ELF-1 (cell line): ENCODE measurements at regions not wholly inside any gene's neighbourhood (a gene's known extent, or its start where the extent isn't known, plus 50 kb on each side); places are given as distances from the start of the nearest gene placed in this dataset.
A peak's percentile ranks its signal among the peaks of the same experiment; 100 is the strongest.

Experiments used
- DNase-seq: peaks from one replicate; pipeline ENCODE4 v3.0.0-alpha.2; 2016; ENCODE audit warnings: low read depth, low spot score

DNA sequence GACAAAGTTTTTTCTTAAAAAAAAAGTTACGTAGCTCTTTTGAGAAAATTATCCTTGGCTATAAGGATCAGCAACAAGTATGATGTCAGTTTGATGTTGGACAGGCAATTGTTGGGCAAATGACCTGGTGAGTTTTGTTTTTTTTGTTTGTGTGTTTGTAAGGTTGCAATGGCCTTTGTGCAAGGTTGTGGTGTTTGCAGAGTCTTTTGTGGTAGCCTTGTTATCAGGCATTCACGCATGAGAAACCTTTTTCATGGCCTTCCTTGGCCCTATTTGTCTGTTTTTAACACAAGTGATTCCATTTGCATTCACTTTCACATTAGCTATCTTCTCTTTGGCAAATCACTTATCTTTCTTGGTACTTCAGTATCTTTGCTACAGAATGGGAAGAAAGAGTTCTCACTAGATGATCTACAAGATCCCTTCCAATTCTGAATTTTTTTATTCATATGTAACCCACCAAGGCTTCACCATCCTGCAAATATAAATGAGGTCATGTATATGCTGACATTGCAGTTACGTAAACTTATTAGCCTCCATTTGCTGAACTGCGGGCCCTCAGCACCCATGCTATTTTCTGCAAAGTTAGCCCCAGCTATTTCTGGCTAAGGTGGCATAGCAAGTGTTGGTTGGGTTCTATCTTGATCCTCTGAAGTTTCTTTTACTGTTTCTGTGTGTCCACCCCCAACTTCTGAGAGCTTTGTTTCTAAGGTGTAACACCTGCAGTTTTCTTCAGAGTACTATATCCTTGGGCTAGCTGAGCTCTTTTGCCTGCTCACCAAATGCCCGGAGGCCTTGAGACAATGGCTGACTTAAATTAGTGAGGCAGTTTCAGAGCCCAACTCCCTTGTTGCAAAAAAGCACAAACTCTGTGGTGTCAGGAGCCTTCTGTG, 667.1 kb downstream of the IRS1 start:
- peak; percentile 23 for DNase-seq

DNA sequence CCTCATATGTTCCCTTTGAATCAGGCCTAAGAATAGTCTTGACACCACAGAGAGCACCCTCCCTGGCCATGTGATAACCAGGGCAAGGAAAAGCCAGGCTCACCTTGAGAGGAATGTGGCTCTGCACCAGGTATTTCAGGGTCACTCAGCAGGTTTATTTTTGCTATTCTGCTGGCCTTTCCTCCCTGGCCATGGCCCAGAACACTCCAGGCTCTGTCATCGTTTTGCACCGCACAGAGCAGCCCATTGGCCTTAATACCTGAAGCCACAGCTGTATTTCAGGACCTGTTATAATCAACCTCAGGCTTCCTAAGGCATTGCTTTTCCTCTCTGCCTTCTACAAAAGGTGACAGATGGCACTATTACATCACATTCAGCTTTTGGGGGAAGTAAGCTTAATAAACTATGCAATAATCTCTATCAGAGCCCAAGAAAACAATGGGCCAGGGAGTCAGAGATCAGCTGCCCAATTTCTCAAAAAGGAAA, 668.3 kb downstream of the IRS1 start:
- DNase-seq: no peak

DNA sequence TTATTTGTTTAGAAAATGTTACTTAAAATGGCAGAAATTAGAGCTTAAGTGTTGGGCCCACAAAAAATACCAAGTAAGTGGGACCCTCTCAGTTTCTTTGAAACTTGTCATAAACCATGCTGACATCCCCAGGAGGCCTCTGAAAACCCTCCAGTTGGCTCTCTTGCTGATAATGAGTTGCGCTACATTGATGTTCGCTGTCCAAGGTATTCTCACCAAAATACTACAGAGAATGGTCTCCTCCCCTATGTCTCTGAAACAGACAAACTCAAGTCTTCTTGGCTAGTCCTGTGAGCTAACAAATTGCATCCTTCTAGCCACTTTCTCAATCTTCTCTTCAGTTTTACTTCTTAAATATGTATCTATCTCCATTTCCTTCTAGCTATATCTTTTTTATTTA, 669.4 kb downstream of the IRS1 start:
- no peak for DNase-seq

DNA sequence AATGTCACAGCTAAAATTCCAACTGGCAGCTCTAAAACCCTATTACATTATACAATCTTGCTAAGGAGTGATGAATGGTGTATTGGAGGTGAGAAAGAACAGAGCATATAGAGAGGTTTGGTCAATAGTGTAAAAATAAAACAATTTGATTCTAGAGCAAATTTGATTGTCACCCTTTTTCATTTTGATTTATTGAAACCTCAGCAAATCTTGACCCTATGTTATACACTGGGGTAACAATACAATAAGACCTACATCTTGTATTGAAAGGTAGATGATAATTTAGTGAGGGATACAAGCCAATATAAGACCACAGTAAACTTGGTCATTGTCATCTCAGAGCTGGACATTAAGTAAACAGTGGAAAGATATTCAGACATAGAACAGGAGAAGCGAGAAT, 671.9 kb downstream of the IRS1 start:
- DNase-seq: no peak

DNA sequence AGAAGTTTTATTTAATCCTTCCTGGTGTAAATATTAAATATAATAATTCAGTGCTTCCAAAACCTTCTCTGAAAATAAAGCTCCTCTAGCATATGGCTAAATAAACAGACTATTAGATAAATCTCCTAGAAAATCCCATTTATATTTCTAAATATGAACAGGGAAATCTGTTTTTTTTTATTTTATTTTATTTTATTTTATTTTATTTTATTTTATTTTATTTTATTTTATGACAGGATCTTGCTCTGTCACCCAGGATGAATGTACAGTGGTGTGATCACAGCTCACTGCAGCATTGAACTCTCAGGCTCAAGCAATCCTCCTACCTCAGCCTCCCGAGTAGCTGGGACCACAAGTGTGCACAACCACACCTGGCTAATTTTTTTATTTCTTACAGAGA, 673.5 kb downstream of the IRS1 start:
- no peak for DNase-seq

DNA sequence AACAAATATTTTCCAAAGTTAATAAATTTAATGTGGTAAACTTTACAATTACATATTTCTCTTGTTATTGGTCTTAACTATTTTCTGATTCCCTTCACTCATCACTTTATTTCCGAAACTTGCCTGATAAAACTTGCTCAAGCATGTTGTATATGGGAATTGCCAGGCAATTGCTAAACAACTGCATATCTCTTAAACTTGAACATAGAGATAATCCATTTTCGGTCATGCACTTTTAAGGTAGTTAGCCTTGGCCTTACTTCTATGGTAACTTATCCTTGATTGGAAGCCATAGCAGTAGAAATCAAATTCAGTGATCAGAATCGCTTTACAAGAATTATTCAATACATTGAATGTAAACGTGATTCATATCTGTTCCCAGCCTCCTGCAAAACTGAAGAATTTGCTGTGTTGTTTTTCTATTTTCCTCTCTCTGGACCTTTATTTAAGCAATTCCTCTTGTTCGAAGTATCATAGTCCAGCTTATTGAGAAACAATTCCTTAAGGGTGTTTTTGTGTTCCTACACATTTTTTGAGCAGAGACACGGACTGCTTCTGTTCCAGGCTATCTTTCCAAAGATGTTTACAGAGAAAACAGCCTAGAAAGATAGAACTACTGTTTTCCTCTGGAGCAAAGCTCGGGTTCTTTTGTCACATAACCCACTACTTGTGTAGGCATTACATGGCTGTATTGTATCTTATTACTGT, 674.3 kb downstream of the IRS1 start:
- no peak for DNase-seq

DNA sequence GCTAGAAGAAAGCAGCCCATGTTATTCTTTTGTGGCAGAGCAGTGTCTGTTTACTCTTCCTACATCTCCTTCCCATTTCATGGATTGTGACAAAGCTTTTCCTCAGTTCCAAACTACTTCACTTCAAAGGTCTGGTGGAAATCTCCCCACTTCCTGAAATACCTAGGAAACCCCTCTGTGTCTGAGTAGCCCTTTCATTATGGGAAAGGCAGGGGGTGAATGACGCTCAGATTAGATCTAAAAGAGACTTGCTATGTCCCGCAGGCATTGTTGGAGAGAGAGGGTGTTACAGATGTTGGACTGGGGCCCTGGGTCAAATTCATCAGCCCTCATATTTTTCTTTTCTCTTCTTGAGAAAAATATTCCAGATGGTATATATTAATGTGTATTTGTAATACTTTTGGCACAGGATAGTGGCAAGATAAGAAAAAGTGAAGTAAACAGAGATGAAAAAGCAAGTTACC, 675.0 kb downstream of the IRS1 start:
- peak; percentile 46 for DNase-seq

DNA sequence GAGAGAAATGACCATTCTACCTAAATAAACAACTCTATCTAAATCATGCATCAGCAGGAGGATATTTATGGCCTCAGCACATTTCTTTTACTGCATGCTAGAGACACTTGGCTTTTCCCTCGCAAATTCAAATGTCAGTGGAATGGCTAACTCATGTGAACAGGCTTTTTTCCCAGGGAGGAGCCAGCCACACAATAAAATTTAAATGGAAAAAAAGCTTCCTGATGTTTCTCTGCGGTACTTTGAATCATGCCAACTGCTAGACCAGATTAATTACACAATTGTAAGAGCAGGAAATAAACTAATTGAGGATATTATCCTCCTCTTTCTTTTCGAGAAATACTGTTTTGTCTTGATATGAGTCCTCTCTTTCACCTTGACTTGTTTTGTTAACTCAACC, 676.3 kb downstream of the IRS1 start:
- no peak for DNase-seq

DNA sequence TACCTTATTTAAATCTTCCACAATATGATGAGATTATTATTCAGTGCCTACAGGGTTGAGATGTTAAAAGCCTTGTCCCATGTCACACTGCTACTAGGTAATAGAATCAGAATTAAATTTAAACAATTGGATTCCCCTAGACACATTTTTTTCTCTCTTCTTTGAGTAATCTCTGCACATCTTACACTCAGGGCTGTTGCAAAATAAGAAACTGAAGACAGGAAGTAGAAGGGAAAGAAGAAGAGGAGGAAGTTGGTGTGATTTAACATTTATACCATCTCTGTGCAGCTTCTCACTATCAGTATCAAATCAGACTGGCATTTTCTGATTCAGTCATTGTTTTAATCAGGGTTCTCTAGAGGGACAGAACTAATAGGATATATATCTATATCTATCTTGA, 677.6 kb downstream of the IRS1 start:
- no peak for DNase-seq

DNA sequence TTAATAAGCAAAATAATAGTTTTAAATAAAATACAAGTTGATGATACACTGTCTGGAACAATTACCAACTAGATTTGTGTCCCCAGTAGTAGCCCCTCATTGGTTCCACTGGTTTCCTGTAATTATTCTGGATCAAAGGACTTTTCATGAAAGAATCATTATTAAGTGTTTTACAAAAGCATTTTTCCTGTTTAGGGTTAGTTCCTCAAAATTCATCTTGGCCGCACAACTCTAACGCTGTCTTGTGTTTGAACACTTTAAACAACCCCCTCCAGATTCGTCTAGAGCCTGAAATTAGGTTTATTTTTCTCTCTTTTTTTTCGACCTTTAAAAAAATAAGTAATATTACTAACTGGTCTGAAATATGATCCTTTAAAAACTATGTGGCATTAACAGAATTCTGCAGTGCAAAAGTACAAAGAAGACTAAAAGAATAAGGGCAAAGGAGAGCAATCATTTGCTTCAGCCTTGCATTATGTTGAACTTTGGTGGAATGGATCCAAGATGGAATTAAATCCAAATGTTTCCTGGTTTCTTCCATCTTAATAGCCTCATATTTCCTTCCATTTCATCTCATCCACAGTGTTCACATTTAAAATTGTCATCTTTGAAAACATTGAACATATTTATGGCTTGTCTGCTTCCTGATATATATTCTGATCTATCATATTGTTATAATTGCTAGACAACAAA, 678.4 kb downstream of the IRS1 start:
- DNase-seq: no peak

DNA sequence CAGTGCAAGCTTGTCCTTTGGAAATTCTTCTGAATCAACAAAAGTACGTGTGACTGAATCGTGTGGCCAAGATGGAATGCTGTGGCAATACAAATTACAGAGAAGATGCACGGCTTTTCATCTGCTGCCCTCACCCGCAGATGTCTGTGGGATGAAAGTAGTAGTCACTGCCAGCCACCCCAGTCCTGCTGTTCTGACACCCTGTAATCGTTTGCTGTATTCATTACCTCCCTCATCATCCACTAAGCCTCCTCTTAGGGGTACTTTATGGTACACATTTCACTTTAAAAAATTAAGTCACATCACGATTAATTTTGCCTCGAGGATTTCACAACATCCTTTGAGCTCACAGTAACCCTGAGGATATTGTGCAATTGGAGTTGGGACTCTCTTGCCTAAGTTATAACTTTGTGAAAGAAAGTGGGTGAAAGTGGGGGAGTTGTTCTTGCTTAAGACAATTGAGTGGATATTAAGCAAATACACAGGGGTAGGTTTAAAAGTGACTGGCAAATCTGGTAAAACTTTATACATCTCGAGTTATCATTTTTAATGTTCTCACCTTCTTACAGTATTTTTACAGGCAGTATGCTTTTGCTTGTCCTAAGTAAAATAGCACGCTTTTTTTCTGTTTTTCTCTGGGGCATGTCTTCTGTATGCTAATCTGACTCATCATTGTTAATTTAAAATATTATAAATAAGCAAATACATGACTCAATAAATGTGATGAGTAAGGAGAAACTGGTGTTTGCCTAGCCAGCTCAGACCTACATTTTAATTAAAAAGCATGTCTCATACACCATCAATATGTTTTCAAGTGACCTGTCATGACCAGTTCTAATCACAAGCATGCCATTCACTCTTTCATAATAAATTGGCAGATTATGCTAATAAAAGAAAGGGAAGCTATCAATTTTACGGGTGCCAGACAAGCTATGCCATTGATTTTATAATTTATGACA, 680.9 kb downstream of the IRS1 start:
- no peak for DNase-seq

DNA sequence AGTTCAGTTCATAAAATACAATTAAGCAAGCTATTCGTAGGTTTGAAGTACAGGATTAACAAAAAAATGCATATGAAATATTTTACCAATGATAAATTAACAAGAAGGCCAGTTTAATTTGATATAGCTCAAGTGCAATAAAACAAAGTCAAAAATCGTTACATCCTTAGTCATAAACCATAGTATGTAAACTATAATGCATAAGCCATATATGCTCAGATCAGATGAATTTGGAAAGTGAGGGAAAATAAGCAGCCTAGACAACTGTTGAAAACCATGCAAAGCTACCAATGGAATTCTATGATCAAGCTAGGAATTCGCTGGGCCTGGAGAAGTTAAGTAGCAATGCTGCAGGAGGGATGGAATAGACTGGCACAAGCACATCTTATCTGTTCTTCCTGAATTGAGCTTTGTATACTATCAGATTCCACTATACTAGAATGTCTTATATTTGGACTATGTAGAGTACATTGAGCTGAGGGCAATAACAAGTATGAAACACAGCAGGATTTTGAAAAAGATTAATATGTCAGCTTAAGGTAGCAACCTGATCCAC, 682.0 kb downstream of the IRS1 start:
- DNase-seq: no peak

DNA sequence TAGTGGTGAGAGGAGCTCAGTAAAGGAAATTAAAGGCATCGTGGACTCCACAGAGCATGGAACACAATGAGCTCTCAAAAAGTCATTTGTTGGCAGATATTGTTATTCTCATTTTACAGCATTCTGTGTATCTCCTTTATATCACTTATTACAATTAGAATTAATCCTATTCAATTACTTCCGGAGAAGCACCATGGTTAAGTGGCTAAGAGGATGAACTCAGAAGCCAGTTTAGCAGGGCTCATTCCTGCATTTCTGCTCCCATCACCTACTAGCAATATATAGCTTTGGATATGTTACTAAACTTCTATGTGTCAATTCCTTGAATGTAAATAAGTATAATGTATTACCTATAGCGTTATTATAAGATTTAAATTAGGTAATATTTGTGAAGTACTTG, 683.3 kb downstream of the IRS1 start:
- DNase-seq: no peak

DNA sequence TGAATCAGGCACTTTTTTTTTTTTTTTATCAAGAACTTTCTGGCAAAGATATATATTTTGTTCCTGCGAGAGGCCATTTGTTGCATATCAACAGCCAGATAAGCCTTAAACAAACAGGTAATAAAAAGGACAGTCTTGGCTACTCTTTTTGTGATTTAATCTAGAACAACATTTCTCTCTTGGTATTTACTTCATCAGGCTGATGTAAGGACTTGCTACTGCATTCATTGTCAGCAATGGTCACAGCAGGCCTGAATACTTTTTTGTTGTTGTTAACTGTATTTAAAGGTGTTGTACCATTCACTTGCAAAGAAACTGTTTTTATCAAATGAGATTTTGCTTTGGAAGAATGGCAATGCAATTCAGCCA, 683.8 kb downstream of the IRS1 start:
- DNase-seq: no peak

DNA sequence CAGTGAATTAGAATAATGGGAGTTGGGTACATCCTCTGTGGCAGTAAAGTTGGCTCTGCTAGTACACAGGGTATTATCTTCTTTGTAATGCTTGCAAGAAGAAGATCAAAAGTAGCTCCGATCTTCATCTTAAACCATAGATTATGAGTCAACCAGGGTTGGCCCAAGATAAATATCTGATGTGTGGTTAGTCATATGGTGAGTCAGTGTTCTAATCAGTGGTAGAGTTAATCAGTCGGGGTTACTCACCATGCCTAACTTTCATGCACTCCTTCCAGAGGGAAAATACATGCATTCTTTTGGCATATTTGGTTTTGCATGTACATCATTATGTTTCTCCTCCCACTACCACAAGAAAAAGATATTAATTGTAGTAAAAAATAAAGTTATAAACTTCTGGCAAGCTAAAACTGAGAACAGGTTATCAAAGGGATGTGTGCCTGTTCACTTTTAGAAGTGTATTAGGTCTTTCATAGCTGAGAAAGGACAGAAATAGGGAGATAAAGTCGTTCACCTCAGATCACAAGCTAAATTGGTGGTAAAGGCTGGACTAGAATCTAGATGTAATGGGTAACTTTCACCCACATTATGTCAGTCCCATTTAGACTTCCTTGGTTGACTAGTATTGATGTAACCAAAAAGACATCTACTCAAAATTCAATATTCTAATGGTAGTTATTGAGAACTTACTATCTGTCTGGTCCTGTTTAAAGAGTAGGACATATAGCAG, 684.4 kb downstream of the IRS1 start:
- DNase-seq: no peak

DNA sequence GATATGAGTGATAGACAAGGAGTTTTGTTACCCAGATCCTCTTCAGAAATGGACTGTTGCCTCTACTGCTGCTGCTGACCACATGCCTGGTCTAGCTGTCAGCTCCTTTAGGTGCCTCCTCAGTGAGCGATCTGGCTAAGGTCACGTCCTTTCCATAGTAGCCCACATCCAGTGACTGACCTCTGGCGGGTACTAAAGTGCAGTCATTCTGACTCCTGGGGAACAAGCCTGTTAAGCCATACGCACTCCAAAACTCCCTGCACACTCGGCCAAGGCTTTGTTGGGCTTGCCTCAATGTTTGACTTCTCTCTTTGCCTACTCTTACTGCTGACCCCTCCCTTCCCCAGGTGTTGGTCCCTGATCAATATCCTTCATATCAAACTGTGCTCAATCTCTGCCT, 685.2 kb downstream of the IRS1 start:
- no peak for DNase-seq

DNA sequence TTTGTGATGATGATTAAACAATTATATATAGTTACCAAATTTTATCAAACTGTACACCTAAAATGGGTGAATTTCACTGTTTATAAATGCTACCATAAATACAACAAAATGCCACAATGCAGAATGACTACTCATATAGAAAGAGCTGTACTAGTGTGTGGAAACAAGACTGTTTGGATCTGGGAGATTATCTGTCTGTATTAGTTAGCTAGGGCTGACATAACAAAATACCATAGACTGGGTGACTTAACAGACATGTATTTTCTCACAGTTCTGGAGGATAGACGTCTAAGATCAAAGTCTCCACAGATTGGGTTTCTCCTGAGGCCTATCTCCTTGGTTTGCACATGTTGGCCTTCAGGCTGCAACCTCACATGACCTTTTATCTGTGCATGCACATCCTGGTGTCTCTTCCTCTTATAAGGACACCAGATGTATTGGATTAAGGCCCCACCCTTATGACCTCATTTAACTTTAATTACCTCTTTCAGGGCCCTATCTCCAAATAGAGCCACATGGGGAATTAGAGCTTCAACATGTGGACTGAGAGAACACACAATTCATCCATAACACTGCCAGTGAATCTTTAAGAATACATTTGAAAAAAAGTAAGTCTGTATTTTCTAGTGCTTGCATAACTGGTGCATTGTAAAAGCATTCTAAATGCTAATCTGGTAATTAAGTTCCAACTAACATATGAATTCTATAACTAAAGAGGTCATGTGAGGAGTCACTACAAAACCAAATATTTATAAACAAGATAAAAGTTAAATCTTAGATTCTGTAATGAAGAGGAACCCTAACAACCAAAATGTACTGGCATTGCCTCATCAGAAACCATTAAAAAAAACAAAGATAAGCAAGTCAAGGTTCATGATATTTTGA, 699.6 kb downstream of the NYAP2 start:
- no peak for DNase-seq

DNA sequence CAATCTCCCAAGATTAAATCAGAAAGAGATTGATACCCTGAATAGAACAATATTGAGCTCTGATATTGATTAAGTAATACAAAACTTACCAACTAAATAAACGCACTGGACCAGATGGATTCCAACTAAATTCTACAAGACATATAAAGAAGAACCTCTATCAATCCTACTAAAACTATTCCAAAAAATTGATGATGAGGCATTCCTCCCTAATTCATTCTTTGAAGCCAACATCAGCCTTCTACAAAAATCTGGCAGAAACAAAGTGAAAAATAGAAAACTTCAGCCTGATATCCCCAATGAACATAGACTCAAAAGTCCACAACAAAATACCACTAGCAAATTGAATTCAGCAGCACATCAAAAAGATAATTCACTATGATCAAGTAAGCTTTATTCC, 695.5 kb downstream of the NYAP2 start:
- no peak for DNase-seq

DNA sequence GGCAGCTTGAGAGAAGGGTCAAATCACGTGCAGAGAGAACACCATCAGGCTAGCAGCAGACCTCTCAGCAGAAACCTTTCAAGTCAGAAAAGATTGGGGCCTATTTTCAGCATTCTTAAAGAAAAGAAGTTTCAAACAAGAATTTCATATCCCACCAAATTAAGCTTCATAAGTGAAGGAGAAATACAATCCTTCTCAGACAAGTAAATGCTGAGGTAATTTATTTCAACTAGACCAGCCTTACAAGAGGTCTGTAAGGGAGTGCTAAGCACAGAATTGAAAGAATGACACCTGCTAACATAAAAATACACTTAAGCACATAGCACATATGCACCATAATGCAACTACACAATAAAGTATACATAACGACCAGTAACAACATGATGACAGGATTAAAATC, 693.9 kb downstream of the NYAP2 start:
- DNase-seq: no peak
